ENCODE measurements at regions not wholly inside any gene's neighbourhood (a gene's known extent, or its start where the extent isn't known, plus 50 kb on each side); places are given as distances from the start of the nearest gene placed in this dataset.

- Histone ChIP-seq H3K9ac (ENCODE audit: low read depth, low read length) (no peak overlapping the region), H3K27me3 (ENCODE audit: control insufficient read depth, insufficient read depth, low read length) (no peaks in the 10 kb centered on the region), H3K4me3 (ENCODE audit: low read depth, low read length) (no peak overlapping the region), H3K4me1 (ENCODE audit: control insufficient read depth, insufficient read depth, low read length) (no peaks in the 10 kb centered on the region), H3K9me3 (ENCODE audit: control insufficient read depth, insufficient read depth, low read length) (no peaks in the 10 kb centered on the region), H3K36me3 (ENCODE audit: control insufficient read depth, insufficient read depth, low read length) (no peaks in the 10 kb centered on the region)
These were observed 664.8 kb downstream of the MMUT start for GRCh38 chr6:48798296-48798695.

GRCh38 chr6:48782225-48782624 lies 671.2 kb upstream of the PTCHD4 start:
- H3K9ac ChIP-seq (ENCODE audit: low read depth, low read length): no peak overlapping the region
- no peaks in the 10 kb centered on the region for H3K36me3 ChIP-seq (ENCODE audit: control insufficient read depth, insufficient read depth, low read length)
- H3K27me3 ChIP-seq (ENCODE audit: control insufficient read depth, insufficient read depth, low read length): no peaks in the 10 kb centered on the region
- no peak overlapping the region for H3K4me3 ChIP-seq (ENCODE audit: low read depth, low read length)
- H3K4me1 ChIP-seq (ENCODE audit: control insufficient read depth, insufficient read depth, low read length): no peaks in the 10 kb centered on the region
- H3K9me3 ChIP-seq (ENCODE audit: control insufficient read depth, insufficient read depth, low read length): no peaks in the 10 kb centered on the region

GRCh38 chr6:48777411-48777810 lies 666.4 kb upstream of the PTCHD4 start:
- H3K4me3 ChIP-seq (ENCODE audit: low read depth, low read length): no peak overlapping the region
- H3K9ac ChIP-seq (ENCODE audit: low read depth, low read length): no peak overlapping the region
- H3K36me3 ChIP-seq (ENCODE audit: control insufficient read depth, insufficient read depth, low read length): no peaks in the 10 kb centered on the region
- no peaks in the 10 kb centered on the region for H3K9me3 ChIP-seq (ENCODE audit: control insufficient read depth, insufficient read depth, low read length)
- H3K27me3 ChIP-seq (ENCODE audit: control insufficient read depth, insufficient read depth, low read length): no peaks in the 10 kb centered on the region
- H3K4me1 ChIP-seq (ENCODE audit: control insufficient read depth, insufficient read depth, low read length): no peaks in the 10 kb centered on the region

GRCh38 chr6:48775157-48775556 lies 664.2 kb upstream of the PTCHD4 start:
- Histone ChIP-seq H3K27me3 (ENCODE audit: control insufficient read depth, insufficient read depth, low read length) (no peaks in the 10 kb centered on the region), H3K36me3 (ENCODE audit: control insufficient read depth, insufficient read depth, low read length) (no peaks in the 10 kb centered on the region)

GRCh38 chr6:48774276-48774675 lies 663.3 kb upstream of the PTCHD4 start:
- H3K4me3 ChIP-seq (ENCODE audit: low read depth, low read length): no peak overlapping the region
- H3K4me1 ChIP-seq (ENCODE audit: control insufficient read depth, insufficient read depth, low read length): no peaks in the 10 kb centered on the region
- H3K36me3 ChIP-seq (ENCODE audit: control insufficient read depth, insufficient read depth, low read length): no peaks in the 10 kb centered on the region
- H3K27me3 ChIP-seq (ENCODE audit: control insufficient read depth, insufficient read depth, low read length): no peaks in the 10 kb centered on the region
- no peaks in the 10 kb centered on the region for H3K9me3 ChIP-seq (ENCODE audit: control insufficient read depth, insufficient read depth, low read length)
- no peak overlapping the region for H3K9ac ChIP-seq (ENCODE audit: low read depth, low read length)

More at GRCh38 chr6:48775157-48775556, 664.2 kb upstream of the PTCHD4 start:
- Histone ChIP-seq H3K9ac (ENCODE audit: low read depth, low read length) (no peak overlapping the region), H3K4me1 (ENCODE audit: control insufficient read depth, insufficient read depth, low read length) (no peaks in the 10 kb centered on the region), H3K9me3 (ENCODE audit: control insufficient read depth, insufficient read depth, low read length) (no peaks in the 10 kb centered on the region), H3K4me3 (ENCODE audit: low read depth, low read length) (no peak overlapping the region)

- no peaks in the 10 kb centered on the region for H3K27me3 ChIP-seq (ENCODE audit: control insufficient read depth, insufficient read depth, low read length)
- no peaks in the 10 kb centered on the region for H3K36me3 ChIP-seq (ENCODE audit: control insufficient read depth, insufficient read depth, low read length)
- no peaks in the 10 kb centered on the region for H3K9me3 ChIP-seq (ENCODE audit: control insufficient read depth, insufficient read depth, low read length)
- peaks cover 2% of the 10 kb centered on the region for H3K4me1 ChIP-seq (ENCODE audit: control insufficient read depth, insufficient read depth, low read length)
- no peak overlapping the region for H3K4me3 ChIP-seq (ENCODE audit: low read depth, low read length)
- H3K9ac ChIP-seq (ENCODE audit: low read depth, low read length): no peak overlapping the region
These were observed 655.4 kb upstream of the PTCHD4 start for GRCh38 chr6:48766349-48766748.

- Histone ChIP-seq H3K4me1 (ENCODE audit: control insufficient read depth, insufficient read depth, low read length) (peaks cover 2% of the 10 kb centered on the region), H3K4me3 (ENCODE audit: low read depth, low read length) (no peak overlapping the region), H3K9me3 (ENCODE audit: control insufficient read depth, insufficient read depth, low read length) (no peaks in the 10 kb centered on the region), H3K9ac (ENCODE audit: low read depth, low read length) (no peak overlapping the region), H3K36me3 (ENCODE audit: control insufficient read depth, insufficient read depth, low read length) (no peaks in the 10 kb centered on the region), H3K27me3 (ENCODE audit: control insufficient read depth, insufficient read depth, low read length) (no peaks in the 10 kb centered on the region)
These were observed 654.5 kb upstream of the PTCHD4 start for GRCh38 chr6:48765352-48765961.

GRCh38 chr6:48764286-48765044 lies 653.5 kb upstream of the PTCHD4 start:
- H3K9me3 ChIP-seq (ENCODE audit: control insufficient read depth, insufficient read depth, low read length): no peaks in the 10 kb centered on the region
- H3K27me3 ChIP-seq (ENCODE audit: control insufficient read depth, insufficient read depth, low read length): no peaks in the 10 kb centered on the region

GRCh38 chr6:48757661-48758060 lies 646.7 kb upstream of the PTCHD4 start:
- Histone ChIP-seq H3K4me3 (ENCODE audit: low read depth, low read length) (no peak overlapping the region), H3K36me3 (ENCODE audit: control insufficient read depth, insufficient read depth, low read length) (no peaks in the 10 kb centered on the region), H3K4me1 (ENCODE audit: control insufficient read depth, insufficient read depth, low read length) (no peaks in the 10 kb centered on the region), H3K9me3 (ENCODE audit: control insufficient read depth, insufficient read depth, low read length) (no peaks in the 10 kb centered on the region), H3K9ac (ENCODE audit: low read depth, low read length) (no peak overlapping the region), H3K27me3 (ENCODE audit: control insufficient read depth, insufficient read depth, low read length) (no peaks in the 10 kb centered on the region)

More at GRCh38 chr6:48764286-48765044, 653.5 kb upstream of the PTCHD4 start:
- no peak overlapping the region for H3K9ac ChIP-seq (ENCODE audit: low read depth, low read length)
- H3K4me1 ChIP-seq (ENCODE audit: control insufficient read depth, insufficient read depth, low read length): peaks cover 2% of the 10 kb centered on the region
- no peaks in the 10 kb centered on the region for H3K36me3 ChIP-seq (ENCODE audit: control insufficient read depth, insufficient read depth, low read length)
- H3K4me3 ChIP-seq (ENCODE audit: low read depth, low read length): no peak overlapping the region

GRCh38 chr6:48755315-48755714 lies 644.3 kb upstream of the PTCHD4 start:
- no peak overlapping the region for H3K9ac ChIP-seq (ENCODE audit: low read depth, low read length)
- no peaks in the 10 kb centered on the region for H3K9me3 ChIP-seq (ENCODE audit: control insufficient read depth, insufficient read depth, low read length)
- H3K4me3 ChIP-seq (ENCODE audit: low read depth, low read length): no peak overlapping the region
- H3K4me1 ChIP-seq (ENCODE audit: control insufficient read depth, insufficient read depth, low read length): peaks cover 5% of the 10 kb centered on the region
- H3K27me3 ChIP-seq (ENCODE audit: control insufficient read depth, insufficient read depth, low read length): no peaks in the 10 kb centered on the region
- no peaks in the 10 kb centered on the region for H3K36me3 ChIP-seq (ENCODE audit: control insufficient read depth, insufficient read depth, low read length)

- H3K36me3 ChIP-seq (ENCODE audit: control insufficient read depth, insufficient read depth, low read length): no peaks in the 10 kb centered on the region
These were observed 643.6 kb upstream of the PTCHD4 start for GRCh38 chr6:48754641-48755040.

GRCh38 chr6:48750861-48751260 lies 639.9 kb upstream of the PTCHD4 start:
- Histone ChIP-seq H3K27me3 (ENCODE audit: control insufficient read depth, insufficient read depth, low read length) (no peaks in the 10 kb centered on the region), H3K9me3 (ENCODE audit: control insufficient read depth, insufficient read depth, low read length) (no peaks in the 10 kb centered on the region), H3K36me3 (ENCODE audit: control insufficient read depth, insufficient read depth, low read length) (no peaks in the 10 kb centered on the region), H3K4me1 (ENCODE audit: control insufficient read depth, insufficient read depth, low read length) (peaks cover 5% of the 10 kb centered on the region), H3K4me3 (ENCODE audit: low read depth, low read length) (no peak overlapping the region), H3K9ac (ENCODE audit: low read depth, low read length) (no peak overlapping the region)

More at GRCh38 chr6:48754641-48755040, 643.6 kb upstream of the PTCHD4 start:
- Histone ChIP-seq H3K4me1 (ENCODE audit: control insufficient read depth, insufficient read depth, low read length) (peaks cover 5% of the 10 kb centered on the region), H3K9me3 (ENCODE audit: control insufficient read depth, insufficient read depth, low read length) (no peaks in the 10 kb centered on the region), H3K9ac (ENCODE audit: low read depth, low read length) (no peak overlapping the region), H3K27me3 (ENCODE audit: control insufficient read depth, insufficient read depth, low read length) (no peaks in the 10 kb centered on the region), H3K4me3 (ENCODE audit: low read depth, low read length) (no peak overlapping the region)

All from iPS-15b (cell line).